ENCODE measurements at regions not wholly inside any gene's neighbourhood (a gene's known extent, or its start where the extent isn't known, plus 50 kb on each side); places are given as distances from the start of the nearest gene placed in this dataset.
A peak's percentile ranks its signal among the peaks of the same experiment; 100 is the strongest.
"Not testable (repeated sequence)": the region's sequence is repeated elsewhere in the genome, so short reads cannot be mapped to it uniquely, and the experiment has no call there.

DNA sequence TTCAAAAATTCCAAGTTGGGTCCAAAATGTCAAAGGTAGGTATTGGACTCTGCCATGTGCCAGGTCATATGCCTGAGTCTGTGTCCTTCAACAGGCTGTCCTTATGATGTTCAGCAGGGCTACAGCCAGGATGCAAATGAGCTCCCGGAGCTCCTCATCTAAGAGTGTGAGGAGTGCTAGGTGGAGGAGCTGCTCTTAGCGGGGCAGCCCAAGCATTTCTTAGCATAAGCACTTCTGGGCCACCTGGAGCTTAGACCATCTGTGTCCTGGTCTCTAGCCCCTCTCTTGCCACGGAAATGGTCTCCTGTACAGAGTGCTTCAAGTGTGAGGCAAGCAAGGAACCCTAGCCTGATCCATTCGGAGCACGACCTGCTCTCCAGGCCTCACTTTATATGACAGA lies 64.6 kb upstream of the PRR23C start:
- no peak overlapping the region for H3K27ac Mint-ChIP-seq
- no peaks in the 10 kb centered on the region for H3K36me3 Mint-ChIP-seq
- peaks cover 0 to 4% (median 2%) of the 10 kb centered on the region in 3 donors for H3K27me3 Mint-ChIP-seq (ENCODE audit: low read depth in 3 of 3)
- peaks cover 13 to 21% of the 10 kb centered on the region in 2 donors for H3K4me1 Mint-ChIP-seq
- DNase-seq: no peak
- no peak overlapping the region for H3K4me3 Mint-ChIP-seq
- no peaks in the 10 kb centered on the region for H3K9me3 Mint-ChIP-seq

DNA sequence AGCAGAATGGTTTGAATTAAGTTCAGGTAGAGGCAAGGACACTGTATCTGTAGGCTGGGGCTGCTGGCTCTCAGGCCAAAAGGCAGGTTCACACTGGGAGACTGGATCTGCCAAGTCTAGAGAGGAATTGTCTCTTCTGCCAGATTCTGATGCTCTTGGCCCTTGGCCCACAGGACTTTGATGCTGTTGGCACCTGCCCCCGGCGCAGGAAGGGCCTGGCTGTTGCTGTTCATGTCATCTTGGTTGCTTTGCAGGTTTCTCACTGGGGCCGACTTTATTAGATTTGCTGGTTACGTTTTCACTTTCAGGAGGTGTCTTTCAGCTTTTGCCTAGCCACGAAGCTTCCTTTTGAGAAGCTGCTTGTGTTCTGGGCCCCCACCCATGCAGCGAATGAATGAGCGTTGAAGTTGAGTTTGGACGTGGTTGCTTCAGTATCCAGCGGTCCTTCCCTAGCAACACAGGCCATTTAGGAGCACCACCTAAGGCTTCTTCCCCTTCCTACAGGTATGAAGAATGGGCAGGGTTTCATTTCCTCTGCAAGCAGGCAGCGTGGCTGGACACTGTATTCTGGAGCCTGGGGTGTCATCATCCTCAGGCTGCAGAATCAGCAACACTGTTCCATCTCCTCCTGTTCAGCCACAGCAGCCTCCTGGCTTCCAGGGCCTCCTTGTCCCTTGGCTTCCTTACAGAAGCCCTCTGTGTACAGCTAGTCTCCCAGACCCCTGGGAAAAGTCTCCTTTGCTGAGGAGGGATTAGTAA lies 65.6 kb upstream of the PRR23C start:
- peak in 1 of 3 donors; percentile 21 for DNase-seq
- Mint-ChIP-seq H3K4me3 (peak overlapping the region in 2 of 5 donors; percentile 2 to 22), H3K36me3 (no peaks in the 10 kb centered on the region), H3K4me1 (peaks cover 13 to 21% of the 10 kb centered on the region in 2 donors), H3K27me3 (ENCODE audit: low read depth in 3 of 3) (peaks cover 0 to 4% (median 2%) of the 10 kb centered on the region in 3 donors), H3K27ac (no peak overlapping the region), H3K9me3 (no peaks in the 10 kb centered on the region)

DNA sequence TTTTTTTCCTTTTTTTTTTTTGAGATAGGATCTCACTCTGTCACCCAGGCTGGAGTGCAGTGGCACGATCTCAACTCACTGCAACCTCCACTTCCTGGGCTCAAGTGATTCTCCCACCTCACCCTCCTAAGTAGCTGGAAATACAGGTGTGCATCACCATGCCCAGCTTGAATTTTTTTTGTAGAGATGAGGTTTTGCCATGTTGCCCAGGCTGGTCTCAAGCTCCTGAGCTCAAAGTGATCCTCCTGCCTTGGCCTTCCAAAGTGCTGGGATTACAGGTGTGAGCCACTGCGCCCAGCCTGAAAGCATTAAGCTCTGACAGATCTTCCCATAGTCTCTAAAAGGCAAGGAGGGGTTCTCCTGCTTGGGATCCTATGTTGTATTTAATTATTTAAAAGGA lies 66.2 kb upstream of the PRR23C start:
- H3K27ac Mint-ChIP-seq: peak overlapping the region in 1 of 6 donors; percentile 26
- not testable (repeated sequence) for DNase-seq; H3K27me3 Mint-ChIP-seq (ENCODE audit: low read depth in 3 of 3)

DNA sequence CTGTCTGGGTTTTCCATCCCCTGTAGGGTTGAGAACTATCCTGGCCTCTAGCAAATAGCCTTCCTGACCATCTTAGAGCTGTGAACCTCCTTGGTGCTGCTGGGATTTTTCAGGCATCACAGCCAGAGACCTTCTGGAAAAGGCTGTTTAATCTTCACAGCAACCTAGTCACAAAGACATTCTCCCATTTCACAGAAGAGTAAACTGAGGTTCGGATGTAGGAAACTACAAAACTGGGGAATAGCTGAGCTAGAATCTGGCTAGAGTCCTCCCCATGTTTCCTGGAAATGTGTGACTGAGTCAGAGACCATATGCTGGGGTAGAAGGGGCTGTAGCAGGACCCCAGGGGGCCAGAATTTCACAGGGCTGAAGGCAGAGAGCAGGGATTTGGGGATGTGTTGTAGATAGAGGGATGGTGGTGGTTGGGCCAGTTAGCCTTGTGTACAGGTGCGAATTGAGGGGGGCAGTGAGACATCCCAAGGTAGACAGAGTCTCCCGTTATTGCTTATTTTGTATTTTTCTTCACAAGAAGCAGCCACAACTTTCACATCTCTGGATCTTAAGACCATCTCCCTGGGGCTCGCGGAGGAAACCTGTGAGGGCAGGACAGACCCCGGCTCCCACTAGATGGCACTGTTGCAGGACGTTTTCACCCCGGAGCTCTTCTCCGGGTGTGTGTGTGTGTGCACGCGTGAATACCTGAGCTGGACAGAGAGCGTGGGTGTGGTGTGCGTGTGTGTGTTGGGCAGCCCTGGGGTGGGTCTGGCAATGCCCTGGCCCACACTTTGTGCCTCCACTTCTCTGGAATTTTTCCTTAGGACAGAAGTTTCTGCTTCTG lies 66.9 kb upstream of the PRR23C start:
- H3K27me3 Mint-ChIP-seq (ENCODE audit: low read depth in 3 of 3): peaks cover 0 to 2% (median 0%) of the 10 kb centered on the region in 3 donors
- H3K27ac Mint-ChIP-seq: no peak overlapping the region
- no peaks in the 10 kb centered on the region for H3K9me3 Mint-ChIP-seq
- peak in 2 of 3 donors; percentile 26 to 34 for DNase-seq
- H3K4me1 Mint-ChIP-seq: peaks cover 13 to 21% of the 10 kb centered on the region in 2 donors
- no peak overlapping the region for H3K4me3 Mint-ChIP-seq
- no peaks in the 10 kb centered on the region for H3K36me3 Mint-ChIP-seq

More for the DNA sequence above, 66.2 kb upstream of the PRR23C start:
- peaks cover 13 to 21% of the 10 kb centered on the region in 2 donors for H3K4me1 Mint-ChIP-seq
- not testable (repeated sequence) for H3K36me3 Mint-ChIP-seq, H3K9me3 Mint-ChIP-seq, H3K4me3 Mint-ChIP-seq

DNA sequence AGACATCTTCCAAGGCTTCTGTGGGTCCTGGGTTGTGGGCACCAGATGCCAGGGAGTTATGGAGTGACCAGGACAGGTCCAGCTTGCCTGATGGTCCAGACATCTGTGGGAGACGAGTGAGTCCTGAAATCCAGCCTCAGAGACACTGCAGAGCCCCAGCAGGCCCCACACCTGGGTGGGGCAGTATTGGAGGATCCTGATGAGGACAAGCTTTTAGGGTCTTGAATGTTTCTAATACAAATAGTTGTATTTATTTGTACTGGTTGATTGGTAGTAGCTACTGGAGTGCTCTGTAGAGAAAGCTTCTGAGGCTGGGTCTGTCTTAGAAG lies 67.5 kb upstream of the PRR23C start:
- Mint-ChIP-seq H3K27ac (no peak overlapping the region), H3K4me1 (peaks cover 13 to 21% of the 10 kb centered on the region in 2 donors), H3K4me3 (no peak overlapping the region), H3K36me3 (no peaks in the 10 kb centered on the region), H3K27me3 (ENCODE audit: low read depth in 3 of 3) (peaks cover 0 to 2% (median 0%) of the 10 kb centered on the region in 3 donors), H3K9me3 (peaks cover 0 to 1% (median 0%) of the 10 kb centered on the region in 6 donors)
- DNase-seq: no peak

DNA sequence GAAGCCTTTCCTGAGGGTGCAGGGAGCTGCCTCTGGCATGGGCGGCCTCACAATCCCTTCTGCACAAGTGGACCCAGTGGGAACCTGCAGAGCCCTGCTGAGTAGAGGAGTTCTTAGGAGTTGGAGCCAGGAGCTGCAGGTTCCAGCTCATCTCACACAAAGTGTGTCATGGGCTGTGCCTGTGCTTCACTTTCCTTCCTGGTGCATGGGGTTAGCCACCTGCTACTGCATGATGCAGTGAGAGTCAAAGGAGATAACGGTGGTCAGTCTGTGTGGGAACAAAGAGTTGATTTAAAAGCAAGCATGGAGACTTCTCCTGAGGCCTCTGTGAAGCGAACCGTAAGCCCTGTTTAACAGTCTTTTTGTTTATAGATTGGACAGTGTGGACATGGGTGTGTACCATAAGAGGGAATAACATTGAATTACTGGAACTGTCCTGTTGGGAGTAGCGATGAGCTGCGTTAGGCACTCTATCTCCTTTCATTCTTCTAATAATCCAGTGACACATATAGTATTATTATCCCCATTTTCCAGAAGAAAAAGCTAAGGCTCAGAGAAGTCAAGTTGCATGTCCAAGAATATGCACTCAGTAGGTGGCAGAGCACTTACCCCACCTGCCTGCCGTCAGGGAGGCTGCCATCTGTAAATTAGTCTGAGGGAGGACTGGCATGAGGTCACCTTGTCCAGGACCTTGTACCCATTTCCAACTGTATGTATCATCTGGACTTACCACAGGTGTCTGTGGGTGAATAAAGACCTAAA lies 68.7 kb upstream of the PRR23C start:
- Mint-ChIP-seq H3K4me3 (no peak overlapping the region), H3K36me3 (no peaks in the 10 kb centered on the region), H3K27ac (no peak overlapping the region), H3K27me3 (ENCODE audit: low read depth in 3 of 3) (peaks cover 0 to 2% (median 0%) of the 10 kb centered on the region in 3 donors), H3K4me1 (peaks cover 13 to 21% of the 10 kb centered on the region in 2 donors), H3K9me3 (peaks cover 0 to 1% (median 0%) of the 10 kb centered on the region in 6 donors)
- DNase-seq: no peak

DNA sequence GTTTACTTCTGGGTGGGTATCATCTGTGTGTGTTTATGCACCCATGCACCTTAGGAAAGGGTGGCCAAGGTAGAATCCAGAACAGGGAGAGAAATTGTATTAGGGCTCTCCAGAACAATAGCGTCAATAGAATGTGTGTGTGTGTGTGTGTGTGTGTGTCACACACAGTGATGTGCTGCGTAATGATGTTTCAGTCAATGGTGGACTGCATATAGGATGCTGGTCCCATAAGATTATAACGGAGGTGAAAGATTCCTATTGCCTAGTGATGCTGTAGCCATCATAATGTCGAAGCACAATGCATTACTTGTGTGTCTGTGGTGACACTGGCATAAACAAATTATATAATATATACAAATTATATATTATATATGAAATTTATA lies 69.3 kb upstream of the PRR23C start:
- no peak overlapping the region for H3K27ac Mint-ChIP-seq
- H3K4me1 Mint-ChIP-seq: peaks cover 14 to 21% of the 10 kb centered on the region in 2 donors
- peaks cover 0 to 1% (median 0%) of the 10 kb centered on the region in 6 donors for H3K9me3 Mint-ChIP-seq
- H3K36me3 Mint-ChIP-seq: no peaks in the 10 kb centered on the region
- H3K4me3 Mint-ChIP-seq: no peak overlapping the region
- peaks cover 0 to 2% (median 0%) of the 10 kb centered on the region in 3 donors for H3K27me3 Mint-ChIP-seq (ENCODE audit: low read depth in 3 of 3)
- no peak for DNase-seq

DNA sequence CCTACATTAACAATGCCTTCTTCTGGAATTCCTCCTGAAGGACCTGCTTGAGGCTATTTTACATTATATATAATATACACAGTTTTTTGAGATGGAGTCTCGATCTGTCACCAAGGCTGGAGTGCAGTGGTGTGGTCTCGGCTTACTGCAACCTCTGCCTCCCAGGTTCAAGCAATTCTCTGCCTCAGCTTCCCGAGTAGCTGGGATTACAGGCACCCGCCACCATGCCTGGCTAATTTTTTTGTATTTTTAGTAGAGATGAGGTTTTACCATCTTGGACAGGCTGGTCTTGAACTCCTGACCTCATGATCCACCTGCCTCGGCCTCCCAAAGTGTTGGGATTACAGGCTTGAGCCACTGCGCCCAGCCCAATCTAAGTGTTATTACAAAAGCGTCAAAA lies 71.9 kb upstream of the PRR23C start:
- DNase-seq; H3K9me3 Mint-ChIP-seq; H3K4me3 Mint-ChIP-seq; H3K27me3 Mint-ChIP-seq (ENCODE audit: low read depth in 3 of 3); H3K36me3 Mint-ChIP-seq: not testable (repeated sequence)
- Mint-ChIP-seq H3K27ac (peak overlapping the region in 1 of 6 donors; percentile 42), H3K4me1 (peaks cover 17 to 25% of the 10 kb centered on the region in 2 donors)

DNA sequence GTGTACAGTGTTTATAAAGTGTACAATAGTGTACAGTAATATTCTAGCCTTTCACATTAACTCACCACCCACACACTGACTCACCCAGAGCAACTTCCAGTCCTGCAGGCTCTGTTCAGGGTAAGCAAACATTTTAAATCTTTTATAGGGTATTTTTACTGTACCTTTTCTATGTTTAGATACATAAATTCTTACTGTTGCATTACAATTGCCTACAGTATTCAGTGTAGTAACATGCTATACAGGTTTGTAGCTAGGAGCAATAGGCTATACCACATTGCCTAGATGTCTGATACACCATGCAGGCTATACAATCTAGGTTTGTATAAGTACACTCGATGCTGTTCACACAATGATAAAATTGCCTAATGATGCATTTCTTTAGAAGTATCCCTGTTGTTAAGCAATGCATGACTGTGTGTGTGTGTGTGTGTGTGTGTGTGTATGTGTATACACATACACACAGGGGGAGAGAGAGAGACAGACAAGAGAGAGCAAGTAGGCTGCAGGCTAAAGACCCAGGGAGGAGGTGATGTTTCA lies 72.5 kb upstream of the PRR23C start:
- no peak overlapping the region for H3K4me3 Mint-ChIP-seq
- no peaks in the 10 kb centered on the region for H3K36me3 Mint-ChIP-seq
- H3K27me3 Mint-ChIP-seq (ENCODE audit: low read depth in 3 of 3): no peaks in the 10 kb centered on the region
- H3K4me1 Mint-ChIP-seq: peaks cover 13 to 20% of the 10 kb centered on the region in 2 donors
- H3K9me3 Mint-ChIP-seq: peaks cover 0 to 1% (median 0%) of the 10 kb centered on the region in 6 donors
- no peak for DNase-seq
- no peak overlapping the region for H3K27ac Mint-ChIP-seq

DNA sequence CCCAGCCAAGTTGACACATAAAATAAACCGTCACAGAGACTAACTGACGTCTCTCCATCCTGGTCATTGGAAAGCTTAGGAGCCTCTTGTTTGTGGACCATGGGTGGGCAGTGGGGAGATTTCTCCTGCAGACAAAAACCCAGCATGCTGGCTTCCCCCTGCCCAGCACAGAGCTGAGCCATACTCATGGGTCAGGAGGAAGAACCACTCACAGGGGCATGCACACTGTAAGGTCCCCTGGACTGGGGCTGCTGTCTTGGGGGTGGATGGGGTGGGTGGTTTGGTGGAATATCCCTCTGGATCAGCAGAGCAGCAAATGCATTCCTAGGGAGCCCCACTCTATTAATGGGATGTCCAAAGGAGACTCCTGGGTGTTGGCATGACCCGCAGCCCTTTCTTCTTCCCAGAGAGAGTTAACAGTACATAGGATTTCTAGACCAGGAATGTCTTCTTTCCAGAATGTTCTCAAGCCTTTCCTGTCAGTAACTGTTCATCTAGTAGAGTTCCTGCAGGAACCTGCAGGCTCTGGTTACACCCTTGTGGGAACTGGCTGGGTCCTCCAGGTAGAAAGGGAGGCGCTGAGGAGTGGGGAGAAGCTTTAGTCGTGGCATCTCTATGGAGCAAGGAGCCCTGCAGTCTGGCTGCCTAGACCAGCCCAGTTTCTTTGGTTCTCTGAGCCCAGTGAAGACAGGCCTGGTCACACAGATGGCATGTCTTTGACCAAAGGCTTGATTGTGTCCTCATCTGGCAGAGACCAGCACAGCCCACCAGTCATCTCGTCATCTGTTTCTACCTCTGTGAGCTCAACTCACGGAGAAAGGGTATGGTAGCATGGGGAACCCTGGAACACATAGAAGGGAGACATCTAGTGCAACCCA lies 73.4 kb upstream of the PRR23C start:
- H3K4me3 Mint-ChIP-seq: no peak overlapping the region
- H3K27ac Mint-ChIP-seq: no peak overlapping the region
- no peak for DNase-seq
- H3K4me1 Mint-ChIP-seq: peaks cover 13 to 20% of the 10 kb centered on the region in 2 donors
- H3K9me3 Mint-ChIP-seq: peaks cover 0 to 1% (median 0%) of the 10 kb centered on the region in 6 donors
- no peaks in the 10 kb centered on the region for H3K36me3 Mint-ChIP-seq
- H3K27me3 Mint-ChIP-seq (ENCODE audit: low read depth in 3 of 3): no peaks in the 10 kb centered on the region

DNA sequence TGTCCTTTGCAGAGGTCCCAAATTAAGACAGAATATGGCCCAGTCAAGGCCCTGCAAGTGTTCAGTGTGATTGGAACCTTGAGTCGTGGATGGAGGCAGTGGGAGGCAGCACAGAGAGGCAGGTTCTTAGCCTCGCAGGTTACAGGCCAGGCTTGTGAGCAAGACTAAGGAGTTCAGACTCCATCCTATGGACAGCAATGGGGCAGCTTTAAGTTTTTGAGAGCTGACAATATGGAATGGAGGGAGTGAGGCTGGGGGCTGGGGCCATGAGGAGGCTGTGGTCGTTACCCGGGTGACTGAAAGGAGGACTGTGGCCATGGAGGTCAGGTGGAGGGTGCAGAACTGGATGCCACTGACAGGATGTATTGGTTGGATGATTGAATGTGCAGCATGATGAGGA lies 74.1 kb upstream of the PRR23C start:
- peak overlapping the region in 1 of 6 donors; percentile 3 for H3K27ac Mint-ChIP-seq
- no peaks in the 10 kb centered on the region for H3K36me3 Mint-ChIP-seq
- no peak overlapping the region for H3K4me3 Mint-ChIP-seq
- no peaks in the 10 kb centered on the region for H3K27me3 Mint-ChIP-seq (ENCODE audit: low read depth in 3 of 3)
- peaks cover 13 to 20% of the 10 kb centered on the region in 2 donors for H3K4me1 Mint-ChIP-seq
- peaks cover 0 to 1% (median 0%) of the 10 kb centered on the region in 6 donors for H3K9me3 Mint-ChIP-seq
- DNase-seq: no peak

DNA sequence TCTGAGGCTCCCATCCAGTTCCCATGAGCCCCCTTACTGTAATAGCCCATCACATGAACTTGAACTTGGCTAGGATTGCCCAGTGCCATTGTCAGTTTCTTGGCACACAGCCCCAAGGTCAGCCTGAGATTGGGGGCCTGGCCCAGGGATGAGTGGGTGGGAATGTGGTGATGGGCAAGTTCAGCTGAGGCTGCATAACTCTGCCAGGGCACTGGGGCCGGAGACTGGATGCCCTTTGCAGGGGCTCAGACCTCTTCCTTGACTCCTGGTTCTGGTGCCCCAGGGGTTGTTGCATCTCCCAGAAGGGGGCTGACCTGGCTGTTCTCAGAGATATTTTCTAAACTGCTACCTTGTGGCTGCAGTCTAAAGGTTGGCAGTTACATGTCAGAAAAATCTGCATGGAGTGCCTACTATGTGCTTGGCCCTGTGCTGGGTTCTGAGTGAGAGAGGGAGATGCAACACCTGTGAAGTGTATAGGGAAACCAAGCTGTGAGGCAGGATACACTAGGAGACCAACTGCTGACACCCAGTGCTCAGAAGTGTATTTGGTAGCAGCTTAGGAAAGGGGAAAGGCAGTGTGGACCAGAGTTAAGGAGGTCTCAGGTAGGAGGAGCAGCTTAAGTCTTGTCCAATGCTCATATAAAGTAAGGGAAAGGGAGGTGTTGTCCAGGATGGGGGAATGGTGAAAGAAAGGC lies 74.8 kb upstream of the PRR23C start:
- Mint-ChIP-seq H3K36me3 (no peaks in the 10 kb centered on the region), H3K4me1 (peaks cover 13 to 20% of the 10 kb centered on the region in 2 donors), H3K4me3 (no peak overlapping the region), H3K27me3 (ENCODE audit: low read depth in 3 of 3) (no peaks in the 10 kb centered on the region), H3K9me3 (peaks cover 0 to 1% (median 0%) of the 10 kb centered on the region in 6 donors), H3K27ac (peak overlapping the region in 1 of 6 donors; percentile 2)
- no peak for DNase-seq

All from immature natural killer cell (primary cell).